ENCODE measurements at regions not wholly inside any gene's neighbourhood (a gene's known extent, or its start where the extent isn't known, plus 50 kb on each side); places are given as distances from the start of the nearest gene placed in this dataset.
A peak's percentile ranks its signal among the peaks of the same experiment; 100 is the strongest.

GRCh38 chr12:41970744-41971143 is 173.9 kb downstream of the GXYLT1 start:
- no peak for ATAC-seq (ENCODE audit: low FRiP score)
- no peak for DNase-seq (ENCODE audit: low spot score)
- no peak for TF ChIP-seq CTCF (IDR thresholded peaks at IDR 0.05)

GRCh38 chr12:41968599-41968998 is 176.1 kb downstream of the GXYLT1 start:
- no peak for ATAC-seq (ENCODE audit: low FRiP score)
- no peak for DNase-seq (ENCODE audit: low spot score)
- no peak for TF ChIP-seq CTCF (IDR thresholded peaks at IDR 0.05)

- peak; percentile 69 for ATAC-seq (ENCODE audit: low FRiP score)
- peak; percentile 36 for DNase-seq (ENCODE audit: low spot score)
- no peak for TF ChIP-seq CTCF (IDR thresholded peaks at IDR 0.05)
These were observed 176.8 kb downstream of the GXYLT1 start for GRCh38 chr12:41967668-41968500.

GRCh38 chr12:41966916-41967315 is 177.8 kb downstream of the GXYLT1 start:
- ATAC-seq (ENCODE audit: low FRiP score), result no peak
- no peak for TF ChIP-seq CTCF (IDR thresholded peaks at IDR 0.05)

GRCh38 chr12:41966001-41966400 is 178.7 kb downstream of the GXYLT1 start:
- DNase-seq (ENCODE audit: low spot score), result no peak
- no peak for ATAC-seq (ENCODE audit: low FRiP score)

More at GRCh38 chr12:41966916-41967315, 177.8 kb downstream of the GXYLT1 start:
- DNase-seq (ENCODE audit: low spot score), result no peak

GRCh38 chr12:41963398-41963797 is 181.3 kb downstream of the GXYLT1 start:
- no peak for TF ChIP-seq CTCF (IDR thresholded peaks at IDR 0.05)
- DNase-seq (ENCODE audit: low spot score) (no peak), ATAC-seq (ENCODE audit: low FRiP score) (no peak)

More at GRCh38 chr12:41966001-41966400, 178.7 kb downstream of the GXYLT1 start:
- no peak for TF ChIP-seq CTCF (IDR thresholded peaks at IDR 0.05)

GRCh38 chr12:41962171-41962572 is 182.5 kb downstream of the GXYLT1 start:
- no peak for DNase-seq (ENCODE audit: low spot score)
- TF ChIP-seq CTCF (IDR thresholded peaks at IDR 0.05), result no peak
- no peak for ATAC-seq (ENCODE audit: low FRiP score)
